ENCODE measurements at regions not wholly inside any gene's neighbourhood (a gene's known extent, or its start where the extent isn't known, plus 50 kb on each side); places are given as distances from the start of the nearest gene placed in this dataset.
"Not testable (repeated sequence)": the region's sequence is repeated elsewhere in the genome, so short reads cannot be mapped to it uniquely, and the experiment has no call there.

- TF ChIP-seq, protein P1, sequence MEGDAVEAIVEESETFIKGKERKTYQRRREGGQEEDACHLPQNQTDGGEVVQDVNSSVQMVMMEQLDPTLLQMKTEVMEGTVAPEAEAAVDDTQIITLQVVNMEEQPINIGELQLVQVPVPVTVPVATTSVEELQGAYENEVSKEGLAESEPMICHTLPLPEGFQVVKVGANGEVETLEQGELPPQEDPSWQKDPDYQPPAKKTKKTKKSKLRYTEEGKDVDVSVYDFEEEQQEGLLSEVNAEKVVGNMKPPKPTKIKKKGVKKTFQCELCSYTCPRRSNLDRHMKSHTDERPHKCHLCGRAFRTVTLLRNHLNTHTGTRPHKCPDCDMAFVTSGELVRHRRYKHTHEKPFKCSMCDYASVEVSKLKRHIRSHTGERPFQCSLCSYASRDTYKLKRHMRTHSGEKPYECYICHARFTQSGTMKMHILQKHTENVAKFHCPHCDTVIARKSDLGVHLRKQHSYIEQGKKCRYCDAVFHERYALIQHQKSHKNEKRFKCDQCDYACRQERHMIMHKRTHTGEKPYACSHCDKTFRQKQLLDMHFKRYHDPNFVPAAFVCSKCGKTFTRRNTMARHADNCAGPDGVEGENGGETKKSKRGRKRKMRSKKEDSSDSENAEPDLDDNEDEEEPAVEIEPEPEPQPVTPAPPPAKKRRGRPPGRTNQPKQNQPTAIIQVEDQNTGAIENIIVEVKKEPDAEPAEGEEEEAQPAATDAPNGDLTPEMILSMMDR (IDR thresholded peaks at IDR 0.05) = not testable (repeated sequence)
- not testable (repeated sequence) for TF ChIP-seq POLR2A, POLR2AphosphoS5 (IDR thresholded peaks at IDR 0.05)
Observed at GRCh38 chr20:30537459-30537858, 720.0 kb upstream of the DEFB115 start.

Measured in breast epithelium (tissue), 3 donors.